ENCODE measurements at regions not wholly inside any gene's neighbourhood (a gene's known extent, or its start where the extent isn't known, plus 50 kb on each side); places are given as distances from the start of the nearest gene placed in this dataset.

DNA sequence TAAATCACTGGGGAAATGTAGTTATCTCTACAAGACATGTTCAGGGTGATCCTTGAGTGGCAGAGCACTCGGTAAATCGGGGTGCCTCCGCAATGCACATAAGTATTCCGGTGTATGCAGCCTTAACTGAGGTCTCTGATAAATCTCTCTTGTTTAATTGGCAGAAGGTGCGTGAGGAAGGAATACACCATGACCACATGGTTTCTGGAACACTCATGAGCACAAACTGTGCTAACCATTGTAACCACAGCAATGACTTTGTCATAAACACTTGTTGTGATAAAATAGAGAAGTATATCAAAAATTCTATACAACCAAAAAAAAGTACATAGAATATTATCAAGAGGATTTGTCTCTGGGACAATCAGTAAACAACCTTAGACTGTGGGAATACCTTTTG, 146.8 kb upstream of the DIO2 start:
- Histone ChIP-seq H3K27ac (ENCODE audit: low read depth in 1 of 2, low read length in 2 of 2) (no peak overlapping the region), H3K27me3 (ENCODE audit: control insufficient read depth in 1 of 2, insufficient read depth in 2 of 2, low read length in 2 of 2) (no peaks in the 10 kb centered on the region), H3K4me1 (ENCODE audit: insufficient read depth, low read length) (no peaks in the 10 kb centered on the region), H3K4me3 (ENCODE audit: low read length) (no peak overlapping the region), H3K9me3 (ENCODE audit: control insufficient read depth in 1 of 2, insufficient read depth in 1 of 2, low read length in 2 of 2) (peaks cover 0 to 3% of the 10 kb centered on the region in 2 experiments), H3K36me3 (ENCODE audit: insufficient read depth, low read length) (no peaks in the 10 kb centered on the region)
- DNase-seq (no peak), ATAC-seq (ENCODE audit: poor library complexity) (no peak)
- no peaks in the 10 kb centered on the region for H3K27me3 Mint-ChIP-seq
- H3K27ac Mint-ChIP-seq, result no peak overlapping the region
- TF ChIP-seq, protein P1, sequence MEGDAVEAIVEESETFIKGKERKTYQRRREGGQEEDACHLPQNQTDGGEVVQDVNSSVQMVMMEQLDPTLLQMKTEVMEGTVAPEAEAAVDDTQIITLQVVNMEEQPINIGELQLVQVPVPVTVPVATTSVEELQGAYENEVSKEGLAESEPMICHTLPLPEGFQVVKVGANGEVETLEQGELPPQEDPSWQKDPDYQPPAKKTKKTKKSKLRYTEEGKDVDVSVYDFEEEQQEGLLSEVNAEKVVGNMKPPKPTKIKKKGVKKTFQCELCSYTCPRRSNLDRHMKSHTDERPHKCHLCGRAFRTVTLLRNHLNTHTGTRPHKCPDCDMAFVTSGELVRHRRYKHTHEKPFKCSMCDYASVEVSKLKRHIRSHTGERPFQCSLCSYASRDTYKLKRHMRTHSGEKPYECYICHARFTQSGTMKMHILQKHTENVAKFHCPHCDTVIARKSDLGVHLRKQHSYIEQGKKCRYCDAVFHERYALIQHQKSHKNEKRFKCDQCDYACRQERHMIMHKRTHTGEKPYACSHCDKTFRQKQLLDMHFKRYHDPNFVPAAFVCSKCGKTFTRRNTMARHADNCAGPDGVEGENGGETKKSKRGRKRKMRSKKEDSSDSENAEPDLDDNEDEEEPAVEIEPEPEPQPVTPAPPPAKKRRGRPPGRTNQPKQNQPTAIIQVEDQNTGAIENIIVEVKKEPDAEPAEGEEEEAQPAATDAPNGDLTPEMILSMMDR (IDR thresholded peaks at IDR 0.05), result no peak
- H3K4me1 Mint-ChIP-seq (ENCODE audit: low read depth), result no peaks in the 10 kb centered on the region
- intact Hi-C loops (cut with DNase I, micrococcal nuclease), result no loop called here
- ChIA-PET CTCF (no interaction called here), POLR2A (no interaction called here)
- H3K9me3 Mint-ChIP-seq, result peaks cover 7% of the 10 kb centered on the region
- no peaks in the 10 kb centered on the region for H3K36me3 Mint-ChIP-seq (ENCODE audit: low read depth)
- no peak overlapping the region for H3K4me3 Mint-ChIP-seq

DNA sequence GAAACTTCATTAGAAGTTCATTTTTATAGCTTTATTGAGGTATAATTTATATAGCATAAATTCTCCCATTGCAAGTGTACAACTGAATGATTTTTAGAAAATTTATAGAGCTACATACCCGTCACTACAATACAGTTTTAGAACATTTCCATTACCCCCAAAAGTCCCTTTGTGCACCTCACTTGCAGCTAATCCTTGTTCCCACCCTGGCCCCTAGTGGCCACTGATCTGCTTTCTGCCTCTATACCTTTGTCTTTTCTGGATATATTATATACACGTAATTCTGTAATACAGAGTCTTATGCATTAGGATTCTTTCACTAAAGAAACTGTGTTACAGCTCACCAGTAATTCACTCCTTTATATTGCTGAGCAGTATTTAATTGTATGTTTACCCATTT, 145.1 kb upstream of the DIO2 start:
- Mint-ChIP-seq H3K4me3 (no peak overlapping the region), H3K36me3 (ENCODE audit: low read depth) (no peaks in the 10 kb centered on the region), H3K9me3 (peaks cover 5% of the 10 kb centered on the region), H3K4me1 (ENCODE audit: low read depth) (no peaks in the 10 kb centered on the region), H3K27ac (no peak overlapping the region), H3K27me3 (no peaks in the 10 kb centered on the region)
- DNase-seq (no peak), ATAC-seq (ENCODE audit: poor library complexity) (no peak)
- Histone ChIP-seq H3K4me1 (ENCODE audit: insufficient read depth, low read length) (no peaks in the 10 kb centered on the region), H3K27ac (ENCODE audit: low read depth in 1 of 2, low read length in 2 of 2) (no peak overlapping the region), H3K27me3 (ENCODE audit: control insufficient read depth in 1 of 2, insufficient read depth in 2 of 2, low read length in 2 of 2) (no peaks in the 10 kb centered on the region), H3K4me3 (ENCODE audit: low read length) (no peak overlapping the region), H3K9me3 (ENCODE audit: control insufficient read depth in 1 of 2, insufficient read depth in 1 of 2, low read length in 2 of 2) (peaks cover 0 to 4% of the 10 kb centered on the region in 2 experiments), H3K36me3 (ENCODE audit: insufficient read depth, low read length) (no peaks in the 10 kb centered on the region)
- ChIA-PET POLR2A (no interaction called here), CTCF (no interaction called here)
- TF ChIP-seq, protein P1 (IDR thresholded peaks at IDR 0.05), result no peak
- intact Hi-C loops (cut with DNase I, micrococcal nuclease), result no loop called here

DNA sequence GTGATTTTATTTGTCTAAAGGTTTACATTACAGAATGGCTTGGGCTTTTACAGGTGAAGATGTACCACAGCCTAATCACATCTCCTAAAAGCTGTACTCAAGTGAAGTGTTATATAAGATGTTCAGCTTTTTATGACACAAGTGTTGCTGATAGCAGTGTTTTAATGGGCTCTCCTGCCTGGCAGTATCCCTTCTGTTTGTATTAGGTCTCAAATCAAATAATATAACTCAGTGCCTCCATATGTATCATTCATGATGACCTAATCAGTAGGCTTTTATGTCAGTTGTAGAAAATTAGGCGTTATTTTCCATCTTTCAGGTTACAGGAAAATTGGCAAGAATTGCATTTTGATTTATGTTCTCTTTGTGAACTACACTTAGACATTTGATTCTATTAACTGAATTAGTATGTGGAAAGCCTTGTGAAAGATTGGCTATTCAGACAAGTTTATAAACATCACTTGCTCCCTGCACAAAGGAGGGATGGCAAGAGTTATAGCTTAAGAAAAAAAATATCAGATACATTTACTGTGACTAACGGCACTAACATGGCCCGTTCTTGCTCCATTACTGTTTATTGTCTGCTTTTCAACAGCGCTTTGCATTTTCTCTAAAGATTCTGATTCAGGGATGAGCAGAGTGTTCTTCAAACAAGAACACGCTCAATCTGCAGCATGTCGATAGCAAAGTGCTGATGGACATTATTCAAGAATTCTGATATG, 143.7 kb upstream of the DIO2 start:
- H3K27me3 ChIP-seq (ENCODE audit: control insufficient read depth in 1 of 2, insufficient read depth in 2 of 2, low read length in 2 of 2), result no peaks in the 10 kb centered on the region
- peaks cover 0 to 4% of the 10 kb centered on the region in 2 experiments for H3K9me3 ChIP-seq (ENCODE audit: control insufficient read depth in 1 of 2, insufficient read depth in 1 of 2, low read length in 2 of 2)
- no peaks in the 10 kb centered on the region for H3K36me3 ChIP-seq (ENCODE audit: insufficient read depth, low read length)
- no peaks in the 10 kb centered on the region for H3K27me3 Mint-ChIP-seq
- ChIA-PET POLR2A (no interaction called here), CTCF (no interaction called here)
- TF ChIP-seq, protein P1 (IDR thresholded peaks at IDR 0.05), result no peak
- H3K9me3 Mint-ChIP-seq, result no peaks in the 10 kb centered on the region
- no peak overlapping the region for H3K27ac Mint-ChIP-seq
- H3K36me3 Mint-ChIP-seq (ENCODE audit: low read depth), result no peaks in the 10 kb centered on the region
- intact Hi-C loops (cut with DNase I, micrococcal nuclease), result no loop called here
- DNase-seq, result no peak
- H3K4me1 ChIP-seq (ENCODE audit: insufficient read depth, low read length), result no peaks in the 10 kb centered on the region
- ATAC-seq (ENCODE audit: poor library complexity), result no peak
- H3K4me3 Mint-ChIP-seq, result no peak overlapping the region
- no peak overlapping the region for H3K4me3 ChIP-seq (ENCODE audit: low read length)
- no peaks in the 10 kb centered on the region for H3K4me1 Mint-ChIP-seq (ENCODE audit: low read depth)
- no peak overlapping the region for H3K27ac ChIP-seq (ENCODE audit: low read depth in 1 of 2, low read length in 2 of 2)

All from CD4-positive, alpha-beta T cell (primary cell).